Osteoblast (primary cell): ENCODE measurements at regions not wholly inside any gene's neighbourhood (a gene's known extent, or its start where the extent isn't known, plus 50 kb on each side); places are given as distances from the start of the nearest gene placed in this dataset.

Experiments
- DNase-seq: peaks from one replicate; pipeline ENCODE4 v3.0.0; 2011; ENCODE audit warnings: low spot score, mixed read lengths; ENCODE audit not compliant: insufficient read length; ENCODE audit errors: missing footprints
- H2AFZ ChIP-seq: 2 replicates; pipeline ENCODE4 v1.6.0; 2011; ENCODE audit warnings: mild to moderate bottlenecking, low read length
- H3K27ac ChIP-seq: 2 replicates; pipeline ENCODE4 v1.5.1; 2011; ENCODE audit warnings: mild to moderate bottlenecking, low read depth, low read length, moderate library complexity
- H3K27me3 ChIP-seq: 2 replicates; pipeline ENCODE4 v1.6.0; 2012; ENCODE audit warnings: mild to moderate bottlenecking, control low read depth, inconsistent platforms, low read length, moderate library complexity; ENCODE audit not compliant: insufficient read depth
- H3K36me3 ChIP-seq: 2 replicates; pipeline ENCODE4 v1.5.1; 2011; ENCODE audit warnings: mild to moderate bottlenecking, low read length, control low read depth, moderate library complexity; ENCODE audit not compliant: insufficient read depth
- H3K4me1 ChIP-seq: 2 replicates; pipeline ENCODE4 v1.5.1; 2011; ENCODE audit warnings: mild to moderate bottlenecking, low read length, control low read depth, moderate library complexity; ENCODE audit not compliant: insufficient read depth
- H3K4me2 ChIP-seq: 2 replicates; pipeline ENCODE4 v1.6.0; 2011; ENCODE audit warnings: mild to moderate bottlenecking, low read length; ENCODE audit not compliant: insufficient read depth
- H3K4me3 ChIP-seq: fragments of 200-600 bp; sonication (generic); 3 replicates; pipeline ENCODE4 v1.5.1; 2012; ENCODE audit warnings: mild to moderate bottlenecking, low read length, inconsistent platforms; ENCODE audit not compliant: insufficient read depth
- H3K79me2 ChIP-seq: 2 replicates; pipeline ENCODE4 v1.6.0; 2012; ENCODE audit warnings: mild to moderate bottlenecking, low read length, control low read depth, inconsistent platforms; ENCODE audit not compliant: insufficient read depth
- H3K9me3 ChIP-seq: 2 replicates; pipeline ENCODE4 v1.5.1; 2011; ENCODE audit warnings: low read depth, low read length, control low read depth
- H4K20me1 ChIP-seq: 2 replicates; pipeline ENCODE4 v1.6.0; 2012; ENCODE audit warnings: mild to moderate bottlenecking, low read length, control low read depth; ENCODE audit not compliant: insufficient read depth
- CTCF ChIP-seq: IDR thresholded peaks from 2 replicates; pipeline ENCODE4 v1.5.1; 2011; ENCODE audit warnings: mild to moderate bottlenecking, low read depth, low read length, moderate library complexity; ENCODE audit errors: extremely low read depth

DNA sequence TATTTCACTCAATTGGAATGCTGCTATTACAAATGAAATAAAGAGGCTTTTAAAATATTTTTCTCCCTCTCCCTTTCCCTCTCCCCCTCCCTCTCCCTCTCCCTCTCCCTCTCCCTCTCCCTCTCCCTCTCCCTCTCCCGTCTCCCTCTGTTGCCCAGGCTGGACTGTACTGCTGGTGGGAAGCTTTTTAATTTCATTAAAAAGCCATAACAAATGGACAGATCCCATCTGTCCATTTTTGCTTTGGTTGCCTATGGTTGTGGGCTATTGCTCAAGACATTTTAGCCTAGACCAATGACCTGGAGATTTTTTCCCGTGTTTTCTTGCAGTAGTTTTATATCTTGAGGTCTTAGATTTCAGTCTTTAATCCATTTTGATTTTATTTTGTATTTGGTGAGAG lies 107.2 kb upstream of the LRRC3B start:
- Histone ChIP-seq H2AFZ (no peak overlapping the region), H3K36me3 (no peaks in the 10 kb centered on the region), H3K27me3 (no peaks in the 10 kb centered on the region), H3K9me3 (no peaks in the 10 kb centered on the region), H3K79me2 (no peaks in the 10 kb centered on the region), H3K4me3 (no peak overlapping the region), H3K4me1 (no peaks in the 10 kb centered on the region), H3K4me2 (no peak overlapping the region), H4K20me1 (no peaks in the 10 kb centered on the region), H3K27ac (no peak overlapping the region)
- TF ChIP-seq CTCF: no peak
- DNase-seq: no peak

- DNase-seq: no peak
- Histone ChIP-seq H3K4me1 (no peaks in the 10 kb centered on the region), H3K4me3 (no peak overlapping the region), H3K36me3 (no peaks in the 10 kb centered on the region), H3K27me3 (no peaks in the 10 kb centered on the region), H3K4me2 (no peak overlapping the region), H2AFZ (no peak overlapping the region), H3K9me3 (peaks cover 2% of the 10 kb centered on the region), H3K79me2 (no peaks in the 10 kb centered on the region), H4K20me1 (no peaks in the 10 kb centered on the region), H3K27ac (no peak overlapping the region)
- no peak for TF ChIP-seq CTCF
Measured at GRCh38 chr3:26521261-26521660, 101.3 kb upstream of the LRRC3B start.

- no peak overlapping the region for H3K27ac ChIP-seq
- H3K27me3 ChIP-seq: no peaks in the 10 kb centered on the region
- no peaks in the 10 kb centered on the region for H3K36me3 ChIP-seq
- DNase-seq: no peak
- no peaks in the 10 kb centered on the region for H3K79me2 ChIP-seq
- H3K9me3 ChIP-seq: peaks cover 2% of the 10 kb centered on the region
- H3K4me1 ChIP-seq: no peaks in the 10 kb centered on the region
- H3K4me3 ChIP-seq: no peak overlapping the region
- H3K4me2 ChIP-seq: no peak overlapping the region
- TF ChIP-seq CTCF: no peak
- no peaks in the 10 kb centered on the region for H4K20me1 ChIP-seq
- no peak overlapping the region for H2AFZ ChIP-seq
Measured at GRCh38 chr3:26522919-26523318, 99.7 kb upstream of the LRRC3B start.

DNA sequence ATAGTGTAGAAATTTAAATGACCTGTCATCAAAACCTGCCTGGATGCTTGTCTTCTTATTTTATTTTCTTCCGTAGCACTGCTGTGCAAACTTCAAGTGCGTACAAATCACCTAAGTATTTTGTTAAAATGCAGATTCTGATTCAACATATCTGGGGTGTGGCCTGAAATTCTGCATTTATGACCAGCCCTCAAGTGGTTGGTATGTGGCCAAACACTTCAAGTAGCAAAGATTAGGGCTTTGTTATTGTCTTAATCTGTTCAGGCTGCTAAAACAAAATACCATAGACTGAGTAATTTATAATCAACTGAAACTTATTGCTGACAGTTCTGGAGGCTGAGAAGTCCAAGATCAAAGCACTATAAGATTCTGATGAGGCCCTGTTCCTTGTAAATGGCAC lies 97.6 kb upstream of the LRRC3B start:
- Histone ChIP-seq H3K27me3 (no peaks in the 10 kb centered on the region), H3K4me2 (no peak overlapping the region), H3K36me3 (no peaks in the 10 kb centered on the region), H3K4me1 (no peaks in the 10 kb centered on the region), H3K79me2 (no peaks in the 10 kb centered on the region), H3K4me3 (no peak overlapping the region), H3K27ac (no peak overlapping the region), H3K9me3 (peaks cover 2% of the 10 kb centered on the region), H4K20me1 (no peaks in the 10 kb centered on the region), H2AFZ (no peak overlapping the region)
- DNase-seq: no peak
- no peak for TF ChIP-seq CTCF
